ENCODE measurements at regions not wholly inside any gene's neighbourhood (a gene's known extent, or its start where the extent isn't known, plus 50 kb on each side); places are given as distances from the start of the nearest gene placed in this dataset.
"Not testable (repeated sequence)": the region's sequence is repeated elsewhere in the genome, so short reads cannot be mapped to it uniquely, and the experiment has no call there.

- DNase-seq (ENCODE audit: low read depth): no peak
Observed at GRCh38 chr21:35602811-35603362, 457.4 kb downstream of the SETD4 start.

- no peak for DNase-seq (ENCODE audit: low read depth)
Observed at GRCh38 chr21:35601211-35601610, 459.1 kb downstream of the SETD4 start.

- no peak for DNase-seq (ENCODE audit: low read depth)
Observed at GRCh38 chr21:35599164-35599563, 461.2 kb downstream of the SETD4 start.

GRCh38 chr21:35597750-35598339 lies 462.5 kb downstream of the SETD4 start:
- DNase-seq (ENCODE audit: low read depth): no peak

- DNase-seq (ENCODE audit: low read depth): no peak
Observed at GRCh38 chr21:35594905-35595304, 465.4 kb downstream of the SETD4 start.

- no peak for DNase-seq (ENCODE audit: low read depth)
Observed at GRCh38 chr21:35593000-35593502, 467.3 kb downstream of the SETD4 start.

GRCh38 chr21:35590284-35590683 lies 470.0 kb downstream of the SETD4 start:
- DNase-seq (ENCODE audit: low read depth): not testable (repeated sequence)

- DNase-seq (ENCODE audit: low read depth): no peak
Observed at GRCh38 chr21:35587841-35588380, 472.4 kb downstream of the SETD4 start.

GRCh38 chr21:35586305-35586704 lies 474.0 kb downstream of the SETD4 start:
- DNase-seq (ENCODE audit: low read depth): no peak

GRCh38 chr21:35585878-35586277 lies 474.4 kb downstream of the SETD4 start:
- no peak for DNase-seq (ENCODE audit: low read depth)

GRCh38 chr21:35585155-35585554 lies 475.2 kb downstream of the SETD4 start:
- no peak for DNase-seq (ENCODE audit: low read depth)

GRCh38 chr21:35583566-35584216 lies 476.6 kb downstream of the SETD4 start:
- no peak for DNase-seq (ENCODE audit: low read depth)

GRCh38 chr21:35582731-35583130 lies 477.6 kb downstream of the SETD4 start:
- no peak for DNase-seq (ENCODE audit: low read depth)

GRCh38 chr21:35581640-35582039 lies 478.7 kb downstream of the SETD4 start:
- DNase-seq (ENCODE audit: low read depth): no peak

GRCh38 chr21:35579520-35580293 lies 480.6 kb downstream of the SETD4 start:
- no peak for DNase-seq (ENCODE audit: low read depth)

- no peak for DNase-seq (ENCODE audit: low read depth)
Observed at GRCh38 chr21:35578831-35579471, 481.4 kb downstream of the SETD4 start.

GRCh38 chr21:35578347-35578782 lies 482.0 kb downstream of the SETD4 start:
- no peak for DNase-seq (ENCODE audit: low read depth)

- DNase-seq (ENCODE audit: low read depth): no peak
Observed at GRCh38 chr21:35575280-35575915, 484.9 kb downstream of the SETD4 start.

GRCh38 chr21:35573472-35574374 lies 486.6 kb downstream of the SETD4 start:
- no peak for DNase-seq (ENCODE audit: low read depth)

GRCh38 chr21:35571910-35572309 lies 488.4 kb downstream of the SETD4 start:
- DNase-seq (ENCODE audit: low read depth): no peak
